ENCODE measurements at regions not wholly inside any gene's neighbourhood (a gene's known extent, or its start where the extent isn't known, plus 50 kb on each side); places are given as distances from the start of the nearest gene placed in this dataset.

DNA sequence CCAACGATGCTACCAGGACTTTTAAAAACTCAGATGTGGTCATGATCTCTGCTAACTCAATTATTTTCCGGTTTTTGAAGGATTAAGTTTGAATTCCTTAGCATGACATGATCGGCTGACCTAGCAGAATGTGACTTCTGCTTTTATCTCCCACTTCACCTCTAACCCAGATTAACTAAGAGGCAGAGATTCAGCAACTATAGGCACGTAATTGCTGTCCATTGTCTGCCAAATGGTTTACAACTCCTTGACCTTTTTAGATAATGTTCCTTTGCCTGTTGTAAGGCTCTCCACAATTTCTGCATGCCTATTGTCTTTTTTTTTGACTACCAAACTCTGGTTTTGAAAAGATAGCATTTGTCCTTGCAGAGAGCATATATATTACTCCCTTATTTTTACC lies 268.2 kb downstream of the BRINP1 start:
- TF ChIP-seq EP300 (IDR thresholded peaks at IDR 0.05; ENCODE audit: borderline replicate concordance in 1 of 2, control insufficient read depth in 1 of 2, low read depth in 2 of 2, low read length in 2 of 2), result no peak
- TF ChIP-seq, protein P1, sequence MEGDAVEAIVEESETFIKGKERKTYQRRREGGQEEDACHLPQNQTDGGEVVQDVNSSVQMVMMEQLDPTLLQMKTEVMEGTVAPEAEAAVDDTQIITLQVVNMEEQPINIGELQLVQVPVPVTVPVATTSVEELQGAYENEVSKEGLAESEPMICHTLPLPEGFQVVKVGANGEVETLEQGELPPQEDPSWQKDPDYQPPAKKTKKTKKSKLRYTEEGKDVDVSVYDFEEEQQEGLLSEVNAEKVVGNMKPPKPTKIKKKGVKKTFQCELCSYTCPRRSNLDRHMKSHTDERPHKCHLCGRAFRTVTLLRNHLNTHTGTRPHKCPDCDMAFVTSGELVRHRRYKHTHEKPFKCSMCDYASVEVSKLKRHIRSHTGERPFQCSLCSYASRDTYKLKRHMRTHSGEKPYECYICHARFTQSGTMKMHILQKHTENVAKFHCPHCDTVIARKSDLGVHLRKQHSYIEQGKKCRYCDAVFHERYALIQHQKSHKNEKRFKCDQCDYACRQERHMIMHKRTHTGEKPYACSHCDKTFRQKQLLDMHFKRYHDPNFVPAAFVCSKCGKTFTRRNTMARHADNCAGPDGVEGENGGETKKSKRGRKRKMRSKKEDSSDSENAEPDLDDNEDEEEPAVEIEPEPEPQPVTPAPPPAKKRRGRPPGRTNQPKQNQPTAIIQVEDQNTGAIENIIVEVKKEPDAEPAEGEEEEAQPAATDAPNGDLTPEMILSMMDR (IDR thresholded peaks at IDR 0.05 in 2 of 3, conservative IDR thresholded peaks at IDR 0.05 in 1 of 3; ENCODE audit: control insufficient read depth in 2 of 3, extremely low read depth in 1 of 3, insufficient read depth in 1 of 3, low read depth in 3 of 3, low read length in 3 of 3), result no peak
- TF ChIP-seq FOXM1 (IDR thresholded peaks at IDR 0.05; ENCODE audit: low read depth, low read length), result no peak
- no peak for TF ChIP-seq SMC3 (IDR thresholded peaks at IDR 0.05; ENCODE audit: borderline replicate concordance, low read length)
- no peak for TF ChIP-seq RAD21 (IDR thresholded peaks at IDR 0.05; ENCODE audit: insufficient read depth, low read depth, low read length)
- TF ChIP-seq, protein P2, sequence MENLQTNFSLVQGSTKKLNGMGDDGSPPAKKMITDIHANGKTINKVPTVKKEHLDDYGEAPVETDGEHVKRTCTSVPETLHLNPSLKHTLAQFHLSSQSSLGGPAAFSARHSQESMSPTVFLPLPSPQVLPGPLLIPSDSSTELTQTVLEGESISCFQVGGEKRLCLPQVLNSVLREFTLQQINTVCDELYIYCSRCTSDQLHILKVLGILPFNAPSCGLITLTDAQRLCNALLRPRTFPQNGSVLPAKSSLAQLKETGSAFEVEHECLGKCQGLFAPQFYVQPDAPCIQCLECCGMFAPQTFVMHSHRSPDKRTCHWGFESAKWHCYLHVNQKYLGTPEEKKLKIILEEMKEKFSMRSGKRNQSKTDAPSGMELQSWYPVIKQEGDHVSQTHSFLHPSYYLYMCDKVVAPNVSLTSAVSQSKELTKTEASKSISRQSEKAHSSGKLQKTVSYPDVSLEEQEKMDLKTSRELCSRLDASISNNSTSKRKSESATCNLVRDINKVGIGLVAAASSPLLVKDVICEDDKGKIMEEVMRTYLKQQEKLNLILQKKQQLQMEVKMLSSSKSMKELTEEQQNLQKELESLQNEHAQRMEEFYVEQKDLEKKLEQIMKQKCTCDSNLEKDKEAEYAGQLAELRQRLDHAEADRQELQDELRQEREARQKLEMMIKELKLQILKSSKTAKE (IDR thresholded peaks at IDR 0.05; ENCODE audit: low read depth, poor library complexity, severe bottlenecking), result no peak
- TF ChIP-seq, protein P3, sequence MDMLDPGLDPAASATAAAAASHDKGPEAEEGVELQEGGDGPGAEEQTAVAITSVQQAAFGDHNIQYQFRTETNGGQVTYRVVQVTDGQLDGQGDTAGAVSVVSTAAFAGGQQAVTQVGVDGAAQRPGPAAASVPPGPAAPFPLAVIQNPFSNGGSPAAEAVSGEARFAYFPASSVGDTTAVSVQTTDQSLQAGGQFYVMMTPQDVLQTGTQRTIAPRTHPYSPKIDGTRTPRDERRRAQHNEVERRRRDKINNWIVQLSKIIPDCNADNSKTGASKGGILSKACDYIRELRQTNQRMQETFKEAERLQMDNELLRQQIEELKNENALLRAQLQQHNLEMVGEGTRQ (IDR thresholded peaks at IDR 0.05; ENCODE audit: borderline replicate concordance, low read depth, low read length), result no peak

Measured in GM12878 (cell line).